OCI-LY1 (cell line): ENCODE measurements at regions not wholly inside any gene's neighbourhood (a gene's known extent, or its start where the extent isn't known, plus 50 kb on each side); places are given as distances from the start of the nearest gene placed in this dataset.

Source experiments
- H2AFZ ChIP-seq: fragments of 200-600 bp; sonication (generic), shearing (Covaris generic); 2 replicates; pipeline ENCODE4 v1.6.0; 2014; ENCODE audit warnings: antibody characterized with exemption, mild to moderate bottlenecking, low read length
- H3F3A ChIP-seq: fragments of 200-600 bp; sonication (generic), shearing (Covaris generic); 2 replicates; pipeline ENCODE4 v1.6.0; 2014; ENCODE audit warnings: mild to moderate bottlenecking, antibody characterized with exemption, low read length, moderate library complexity; ENCODE audit not compliant: insufficient read depth
- H3K27ac ChIP-seq: fragments of 200-600 bp; sonication (generic); 2 replicates; pipeline ENCODE4 v1.5.1; 2014; ENCODE audit warnings: low read length, mixed run types, mild to moderate bottlenecking, low read depth; ENCODE audit not compliant: poor library complexity, severe bottlenecking
- H3K27me3 ChIP-seq: fragments of 200-600 bp; sonication (generic); 2 replicates; pipeline ENCODE4 v1.6.0; 2014; ENCODE audit warnings: antibody characterized with exemption, mild to moderate bottlenecking, low read length, moderate library complexity; ENCODE audit not compliant: insufficient read depth
- H3K36me3 ChIP-seq: fragments of 200-600 bp; sonication (generic); 2 replicates; pipeline ENCODE4 v1.6.1; 2014; ENCODE audit warnings: mild to moderate bottlenecking, antibody characterized with exemption, low read length, moderate library complexity, mixed read lengths; ENCODE audit not compliant: insufficient read depth
- H3K4me1 ChIP-seq: fragments of 200-600 bp; sonication (generic); 2 replicates; pipeline ENCODE4 v1.5.1; 2014; ENCODE audit warnings: mild to moderate bottlenecking, low read length, moderate library complexity; ENCODE audit not compliant: insufficient read depth, severe bottlenecking
- H3K4me2 ChIP-seq: fragments of 200-600 bp; sonication (generic), shearing (Covaris generic); 2 replicates; pipeline ENCODE4 v1.6.1; 2014; ENCODE audit warnings: low read length
- H3K4me3 ChIP-seq: fragments of 200-600 bp; sonication (generic); 2 replicates; pipeline ENCODE4 v1.5.1; 2014; ENCODE audit warnings: low read length, low read depth, mild to moderate bottlenecking, mixed read lengths; ENCODE audit not compliant: poor library complexity, severe bottlenecking
- H3K79me2 ChIP-seq: fragments of 200-600 bp; shearing (Covaris generic); 2 replicates; pipeline ENCODE4 v1.6.1; 2016; ENCODE audit warnings: mixed run types, low read length, mixed read lengths; ENCODE audit not compliant: insufficient read depth
- H3K9ac ChIP-seq: fragments of 200-600 bp; sonication (generic), shearing (Covaris generic); 2 replicates; pipeline ENCODE4 v1.6.1; 2014; ENCODE audit warnings: mild to moderate bottlenecking, low read length, mixed read lengths
- H3K9me2 ChIP-seq: fragments of 200-600 bp; sonication (generic), shearing (Covaris generic); 2 replicates; pipeline ENCODE4 v1.6.1; 2014; ENCODE audit warnings: low read depth, mild to moderate bottlenecking, low read length, mixed read lengths
- H3K9me3 ChIP-seq: fragments of 200-600 bp; shearing (Covaris generic); 2 replicates; pipeline ENCODE4 v1.6.1; 2014; ENCODE audit warnings: low read length, mixed read lengths
- H4K20me1 ChIP-seq: fragments of 200-600 bp; sonication (generic), shearing (Covaris generic); 2 replicates; pipeline ENCODE4 v1.6.0; 2016; ENCODE audit warnings: mild to moderate bottlenecking, low read length; ENCODE audit not compliant: insufficient read depth
- EZH2 ChIP-seq: fragments of 200-600 bp; sonication (generic), shearing (Covaris generic); IDR thresholded peaks from 2 replicates; pipeline ENCODE4 v1.8.0; 2017; ENCODE audit warnings: borderline replicate concordance, mixed run types, mild to moderate bottlenecking, antibody characterized with exemption, low read length, moderate library complexity, mixed read lengths
- TF ChIP-seq, protein P1 (sequence below): fragments of 200-600 bp; sonication (generic), shearing (Covaris generic); IDR thresholded peaks from 2 replicates; pipeline ENCODE4 v1.5.1; 2017; ENCODE audit warnings: mild to moderate bottlenecking, antibody characterized with exemption, low read length, moderate library complexity, mixed read lengths

DNA sequence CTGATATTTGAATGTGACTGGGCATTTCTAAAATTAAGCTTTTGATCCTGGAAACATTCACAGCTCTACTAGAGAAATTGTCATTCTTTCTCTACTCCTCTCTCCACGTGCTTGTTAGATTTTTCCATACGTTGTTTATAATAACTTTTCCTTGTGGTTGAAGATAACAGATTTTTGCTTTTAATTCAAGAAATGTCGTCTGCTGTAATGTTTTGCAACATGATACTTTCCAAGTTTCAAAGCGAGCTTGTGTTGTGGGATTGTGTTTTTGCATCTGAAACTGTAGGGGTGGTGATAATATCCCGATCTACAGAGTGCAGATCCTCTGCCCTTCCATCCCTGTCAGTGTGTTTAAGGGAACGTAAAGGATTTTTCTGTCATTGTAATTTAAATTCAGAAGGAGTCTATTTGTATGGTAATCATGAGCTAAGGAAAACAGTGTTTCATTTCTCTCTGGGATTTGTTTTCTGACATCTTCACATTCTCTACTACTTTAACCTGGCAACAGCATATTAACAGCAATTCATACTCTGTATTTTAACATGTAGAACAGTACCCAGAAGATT, 321.4 kb downstream of the FAT3 start:
- Histone ChIP-seq H3K79me2 (no peaks in the 10 kb centered on the region), H4K20me1 (no peaks in the 10 kb centered on the region), H3F3A (no peaks in the 10 kb centered on the region), H3K9me2 (no peaks in the 10 kb centered on the region), H3K4me1 (no peaks in the 10 kb centered on the region), H3K4me2 (no peak overlapping the region), H3K36me3 (no peaks in the 10 kb centered on the region), H3K4me3 (no peak overlapping the region), H3K27ac (no peak overlapping the region), H2AFZ (no peak overlapping the region), H3K9me3 (no peaks in the 10 kb centered on the region), H3K27me3 (no peaks in the 10 kb centered on the region), H3K9ac (no peak overlapping the region)
- TF ChIP-seq, protein P1, sequence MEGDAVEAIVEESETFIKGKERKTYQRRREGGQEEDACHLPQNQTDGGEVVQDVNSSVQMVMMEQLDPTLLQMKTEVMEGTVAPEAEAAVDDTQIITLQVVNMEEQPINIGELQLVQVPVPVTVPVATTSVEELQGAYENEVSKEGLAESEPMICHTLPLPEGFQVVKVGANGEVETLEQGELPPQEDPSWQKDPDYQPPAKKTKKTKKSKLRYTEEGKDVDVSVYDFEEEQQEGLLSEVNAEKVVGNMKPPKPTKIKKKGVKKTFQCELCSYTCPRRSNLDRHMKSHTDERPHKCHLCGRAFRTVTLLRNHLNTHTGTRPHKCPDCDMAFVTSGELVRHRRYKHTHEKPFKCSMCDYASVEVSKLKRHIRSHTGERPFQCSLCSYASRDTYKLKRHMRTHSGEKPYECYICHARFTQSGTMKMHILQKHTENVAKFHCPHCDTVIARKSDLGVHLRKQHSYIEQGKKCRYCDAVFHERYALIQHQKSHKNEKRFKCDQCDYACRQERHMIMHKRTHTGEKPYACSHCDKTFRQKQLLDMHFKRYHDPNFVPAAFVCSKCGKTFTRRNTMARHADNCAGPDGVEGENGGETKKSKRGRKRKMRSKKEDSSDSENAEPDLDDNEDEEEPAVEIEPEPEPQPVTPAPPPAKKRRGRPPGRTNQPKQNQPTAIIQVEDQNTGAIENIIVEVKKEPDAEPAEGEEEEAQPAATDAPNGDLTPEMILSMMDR, result no peak
- TF ChIP-seq EZH2, result no peak

- Histone ChIP-seq H3K9me3 (no peaks in the 10 kb centered on the region), H3F3A (no peaks in the 10 kb centered on the region), H3K9me2 (no peaks in the 10 kb centered on the region), H3K4me3 (no peak overlapping the region), H3K36me3 (no peaks in the 10 kb centered on the region), H3K9ac (no peak overlapping the region), H3K27ac (no peak overlapping the region), H3K4me1 (no peaks in the 10 kb centered on the region), H3K79me2 (no peaks in the 10 kb centered on the region), H3K4me2 (no peak overlapping the region), H4K20me1 (no peaks in the 10 kb centered on the region), H3K27me3 (no peaks in the 10 kb centered on the region), H2AFZ (no peak overlapping the region)
- TF ChIP-seq, protein P1, result no peak
- TF ChIP-seq EZH2, result no peak
These were observed 322.0 kb downstream of the FAT3 start for GRCh38 chr11:92546603-92547002.

DNA sequence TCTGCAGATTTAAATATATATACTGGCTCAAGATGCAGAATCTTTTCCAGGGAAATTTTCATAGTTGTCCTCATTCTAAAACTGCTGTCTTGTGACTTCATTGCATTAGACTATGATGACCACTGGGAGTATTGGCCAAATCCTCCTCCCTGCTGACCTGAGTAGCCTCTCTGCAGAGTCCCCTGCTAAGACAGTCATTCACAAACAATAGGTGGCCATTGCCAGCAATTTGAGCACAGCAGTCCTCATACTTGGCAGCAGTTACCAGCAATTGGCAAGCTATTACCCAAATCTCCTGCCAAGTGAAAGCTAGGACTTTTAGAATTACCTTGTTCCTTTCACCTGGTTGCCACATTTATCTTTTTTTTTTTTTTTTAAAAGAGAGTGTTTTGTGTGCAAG, 325.8 kb downstream of the FAT3 start:
- Histone ChIP-seq H3K4me2 (no peak overlapping the region), H3K9me3 (no peaks in the 10 kb centered on the region), H3F3A (no peaks in the 10 kb centered on the region), H3K9me2 (no peaks in the 10 kb centered on the region), H3K4me3 (no peak overlapping the region), H3K36me3 (no peaks in the 10 kb centered on the region), H4K20me1 (no peaks in the 10 kb centered on the region), H3K9ac (no peak overlapping the region), H3K4me1 (no peaks in the 10 kb centered on the region), H3K27ac (no peak overlapping the region), H2AFZ (no peak overlapping the region), H3K27me3 (no peaks in the 10 kb centered on the region), H3K79me2 (no peaks in the 10 kb centered on the region)
- TF ChIP-seq, protein P1, result no peak
- TF ChIP-seq EZH2, result no peak
